Naive thymus-derived CD4-positive, alpha-beta T cell (primary cell): ENCODE measurements at regions not wholly inside any gene's neighbourhood (a gene's known extent, or its start where the extent isn't known, plus 50 kb on each side); places are given as distances from the start of the nearest gene placed in this dataset.
"Not testable (repeated sequence)": the region's sequence is repeated elsewhere in the genome, so short reads cannot be mapped to it uniquely, and the experiment has no call there.

ENCODE experiments used
- ATAC-seq: fragments of 150-1000 bp; cut with Tn5 transposase; 2 replicates; pipeline ENCODE4 v1.10.0; 2021; ENCODE audit warnings: mild to moderate bottlenecking, moderate library complexity
- CTCF ChIA-PET: fragments of 350-600 bp; sonication (Branson Sonifier 250); formaldehyde crosslinking; loops from one replicate; lab custom pipeline; 2021; ENCODE audit warnings: antibody characterized with exemption; lab: Charles Lee
- POLR2A ChIA-PET: fragments of 350-600 bp; sonication (Branson Sonifier 250); formaldehyde crosslinking; loops from one replicate; lab custom pipeline; 2021; ENCODE audit warnings: antibody characterized with exemption, inconsistent platforms; lab: Charles Lee
- DNase-seq, 9 donors: peaks; one replicate each; pipeline versions ENCODE4 v3.0.0 to v3.0.0-alpha.2; 2020 to 2022; ENCODE audit warnings: mixed read lengths in 1 of 9
- H3K27ac ChIP-seq: one replicate; pipeline ENCODE4 v1.7.0; 2013; ENCODE audit warnings: mild to moderate bottlenecking, low read depth, low read length, moderate library complexity
- H3K27me3 ChIP-seq, 2 donors: one replicate each; pipeline ENCODE4 v1.7.0; 2013; ENCODE audit warnings: low read length in 2 of 2, mild to moderate bottlenecking in 2 of 2, moderate library complexity in 2 of 2; ENCODE audit not compliant: control insufficient read depth in 2 of 2, insufficient read depth in 2 of 2
- H3K36me3 ChIP-seq, 3 experiments: 1 replicate in 2 of 3; 2 replicates in 1 of 3; pipeline ENCODE4 v1.7.0; 2013; ENCODE audit warnings: low read length in 3 of 3, mild to moderate bottlenecking in 3 of 3, moderate library complexity in 1 of 3; ENCODE audit not compliant: insufficient read depth in 3 of 3, control insufficient read depth in 2 of 3
- H3K4me1 ChIP-seq, 2 donors: one replicate each; pipeline ENCODE4 v1.7.0; 2013; ENCODE audit warnings: low read length in 2 of 2, mild to moderate bottlenecking in 2 of 2, moderate library complexity in 1 of 2; ENCODE audit not compliant: control insufficient read depth in 2 of 2, insufficient read depth in 2 of 2
- H3K4me3 ChIP-seq: 2 replicates; pipeline ENCODE4 v1.7.0; 2013; ENCODE audit warnings: mild to moderate bottlenecking, low read length
- H3K9me3 ChIP-seq, 3 experiments: 1 replicate in 2 of 3; 2 replicates in 1 of 3; pipeline ENCODE4 v1.7.0; 2013; ENCODE audit warnings: low read length in 3 of 3; ENCODE audit not compliant: control insufficient read depth in 2 of 3
- H3K27ac Mint-ChIP-seq, 9 donors: one replicate each; pipeline ENCODE4 v1.8.0; 2020 to 2022; ENCODE audit warnings: mixed read lengths in 9 of 9, mild to moderate bottlenecking in 8 of 9, moderate library complexity in 5 of 9, inconsistent platforms in 2 of 9
- H3K27me3 Mint-ChIP-seq, 5 donors: one replicate each; pipeline ENCODE4 v1.8.0; 2021 to 2022; ENCODE audit warnings: mixed read lengths in 5 of 5, mild to moderate bottlenecking in 1 of 5
- H3K36me3 Mint-ChIP-seq, 5 donors: one replicate each; pipeline ENCODE4 v1.8.0; 2020 to 2022; ENCODE audit warnings: mixed read lengths in 5 of 5, mild to moderate bottlenecking in 3 of 5, inconsistent platforms in 1 of 5
- H3K4me1 Mint-ChIP-seq, 7 donors: one replicate each; pipeline ENCODE4 v1.8.0; 2020 to 2022; ENCODE audit warnings: mixed read lengths in 7 of 7, mild to moderate bottlenecking in 3 of 7, inconsistent platforms in 1 of 7
- H3K4me3 Mint-ChIP-seq, 10 donors: one replicate each; pipeline ENCODE4 v1.8.0; 2020 to 2022; ENCODE audit warnings: mild to moderate bottlenecking in 10 of 10, mixed read lengths in 10 of 10, moderate library complexity in 6 of 10, inconsistent platforms in 2 of 10
- H3K9me3 Mint-ChIP-seq, 11 donors: one replicate each; pipeline ENCODE4 v1.8.0; 2020 to 2022; ENCODE audit warnings: mixed read lengths in 11 of 11, mild to moderate bottlenecking in 4 of 11, inconsistent platforms in 1 of 11, moderate library complexity in 1 of 11
- intact Hi-C, 2 donors: fragments of 100-400 bp; cut with micrococcal nuclease; formaldehyde crosslinking; loops; one replicate each; pipeline ENCODE4 v1.15.1; 2023

- ATAC-seq = no peak
- H3K27me3 ChIP-seq = no peaks in the 10 kb centered on the region
Observed at GRCh38 chr10:35959252-35959651, 317.2 kb upstream of the FZD8 start.

GRCh38 chr10:35958609-35959008 is 316.5 kb upstream of the FZD8 start:
- peaks cover 0 to 14% (median 6%) of the 10 kb centered on the region in 5 donors for H3K27me3 Mint-ChIP-seq
- H3K9me3 ChIP-seq, intact Hi-C loops, H3K4me3 ChIP-seq, H3K27ac ChIP-seq, H3K4me1 ChIP-seq, DNase-seq, CTCF ChIA-PET, H3K27me3 ChIP-seq, H3K36me3 Mint-ChIP-seq, POLR2A ChIA-PET, ATAC-seq, H3K36me3 ChIP-seq, H3K27ac Mint-ChIP-seq, H3K4me3 Mint-ChIP-seq, H3K4me1 Mint-ChIP-seq: not testable (repeated sequence)
- H3K9me3 Mint-ChIP-seq = peaks cover 0 to 10% (median 3%) of the 10 kb centered on the region in 11 donors

More at GRCh38 chr10:35959252-35959651, 317.2 kb upstream of the FZD8 start:
- Mint-ChIP-seq H3K36me3 (no peaks in the 10 kb centered on the region), H3K4me3 (no peak overlapping the region), H3K4me1 (no peaks in the 10 kb centered on the region), H3K9me3 (peaks cover 0 to 10% (median 3%) of the 10 kb centered on the region in 11 donors), H3K27me3 (peaks cover 0 to 10% (median 6%) of the 10 kb centered on the region in 5 donors), H3K27ac (no peak overlapping the region)
- H3K36me3 ChIP-seq = no peaks in the 10 kb centered on the region
- H3K9me3 ChIP-seq = no peaks in the 10 kb centered on the region
- H3K4me3 ChIP-seq = no peak overlapping the region
- no peaks in the 10 kb centered on the region for H3K4me1 ChIP-seq
- POLR2A ChIA-PET = no interaction called here
- CTCF ChIA-PET = no interaction called here
- no peak overlapping the region for H3K27ac ChIP-seq
- DNase-seq = no peak
- intact Hi-C loops = no loop called here

GRCh38 chr10:35950701-35951100 is 308.6 kb upstream of the FZD8 start:
- Histone ChIP-seq H3K27ac (no peak overlapping the region), H3K27me3 (no peaks in the 10 kb centered on the region), H3K9me3 (no peaks in the 10 kb centered on the region), H3K36me3 (no peaks in the 10 kb centered on the region), H3K4me3 (no peak overlapping the region), H3K4me1 (no peaks in the 10 kb centered on the region)
- intact Hi-C loops = no loop called here
- ChIA-PET CTCF (no interaction called here), POLR2A (no interaction called here)
- no peaks in the 10 kb centered on the region for H3K36me3 Mint-ChIP-seq
- no peak for ATAC-seq
- peaks cover 0 to 6% (median 0%) of the 10 kb centered on the region in 5 donors for H3K27me3 Mint-ChIP-seq
- no peak overlapping the region for H3K4me3 Mint-ChIP-seq
- H3K27ac Mint-ChIP-seq = no peak overlapping the region
- H3K9me3 Mint-ChIP-seq = peaks cover 0 to 10% (median 2%) of the 10 kb centered on the region in 11 donors
- DNase-seq = no peak
- no peaks in the 10 kb centered on the region for H3K4me1 Mint-ChIP-seq

GRCh38 chr10:35950226-35950625 is 308.1 kb upstream of the FZD8 start:
- H3K27me3 ChIP-seq = no peaks in the 10 kb centered on the region
- no peaks in the 10 kb centered on the region for H3K36me3 Mint-ChIP-seq
- H3K9me3 Mint-ChIP-seq = peaks cover 0 to 10% (median 2%) of the 10 kb centered on the region in 11 donors
- H3K9me3 ChIP-seq = no peaks in the 10 kb centered on the region
- H3K27ac Mint-ChIP-seq = no peak overlapping the region
- H3K27ac ChIP-seq = no peak overlapping the region
- no peaks in the 10 kb centered on the region for H3K4me1 ChIP-seq
- ChIA-PET CTCF (no interaction called here), POLR2A (no interaction called here)
- no peak overlapping the region for H3K4me3 ChIP-seq
- no peak overlapping the region for H3K4me3 Mint-ChIP-seq
- intact Hi-C loops = no loop called here
- H3K4me1 Mint-ChIP-seq = no peaks in the 10 kb centered on the region
- no peaks in the 10 kb centered on the region for H3K36me3 ChIP-seq
- ATAC-seq (no peak), DNase-seq (no peak)
- H3K27me3 Mint-ChIP-seq = peaks cover 0 to 6% (median 0%) of the 10 kb centered on the region in 5 donors

- ChIA-PET POLR2A (no interaction called here), CTCF (no interaction called here)
- Mint-ChIP-seq H3K36me3 (no peaks in the 10 kb centered on the region), H3K4me1 (no peaks in the 10 kb centered on the region), H3K27ac (no peak overlapping the region), H3K27me3 (peaks cover 0 to 6% (median 0%) of the 10 kb centered on the region in 5 donors), H3K9me3 (peaks cover 0 to 10% (median 2%) of the 10 kb centered on the region in 11 donors), H3K4me3 (no peak overlapping the region)
- ATAC-seq (no peak), DNase-seq (no peak)
- H3K27me3 ChIP-seq = no peaks in the 10 kb centered on the region
- no peaks in the 10 kb centered on the region for H3K9me3 ChIP-seq
- H3K4me3 ChIP-seq = no peak overlapping the region
- H3K36me3 ChIP-seq = no peaks in the 10 kb centered on the region
- intact Hi-C loops = no loop called here
- H3K4me1 ChIP-seq = no peaks in the 10 kb centered on the region
- no peak overlapping the region for H3K27ac ChIP-seq
Observed at GRCh38 chr10:35949811-35950211, 307.7 kb upstream of the FZD8 start.

- Histone ChIP-seq H3K9me3 (no peaks in the 10 kb centered on the region), H3K27ac (no peak overlapping the region), H3K36me3 (no peaks in the 10 kb centered on the region), H3K27me3 (no peaks in the 10 kb centered on the region), H3K4me3 (no peak overlapping the region), H3K4me1 (no peaks in the 10 kb centered on the region)
- Mint-ChIP-seq H3K4me1 (no peaks in the 10 kb centered on the region), H3K9me3 (peaks cover 0 to 17% (median 5%) of the 10 kb centered on the region in 11 donors), H3K36me3 (no peaks in the 10 kb centered on the region), H3K4me3 (no peak overlapping the region), H3K27ac (no peak overlapping the region), H3K27me3 (no peaks in the 10 kb centered on the region)
- DNase-seq (no peak), ATAC-seq (no peak)
- POLR2A ChIA-PET = no interaction called here
- intact Hi-C loops = no loop called here
- CTCF ChIA-PET = no interaction called here
Observed at GRCh38 chr10:35946556-35946955, 304.5 kb upstream of the FZD8 start.

- Mint-ChIP-seq H3K27me3 (peaks cover 0 to 11% (median 0%) of the 10 kb centered on the region in 5 donors), H3K9me3 (peaks cover 3 to 26% (median 11%) of the 10 kb centered on the region in 11 donors), H3K36me3 (no peaks in the 10 kb centered on the region), H3K4me1 (no peaks in the 10 kb centered on the region), H3K27ac (no peak overlapping the region), H3K4me3 (no peak overlapping the region)
- no peaks in the 10 kb centered on the region for H3K36me3 ChIP-seq
- POLR2A ChIA-PET = no interaction called here
- ATAC-seq (no peak), DNase-seq (no peak)
- H3K27me3 ChIP-seq = no peaks in the 10 kb centered on the region
- no peak overlapping the region for H3K4me3 ChIP-seq
- intact Hi-C loops = no loop called here
- CTCF ChIA-PET = no interaction called here
- no peak overlapping the region for H3K27ac ChIP-seq
- H3K4me1 ChIP-seq = no peaks in the 10 kb centered on the region
- no peaks in the 10 kb centered on the region for H3K9me3 ChIP-seq
Observed at GRCh38 chr10:35942057-35942456, 300.0 kb upstream of the FZD8 start.
